ENCODE measurements at regions not wholly inside any gene's neighbourhood (a gene's known extent, or its start where the extent isn't known, plus 50 kb on each side); places are given as distances from the start of the nearest gene placed in this dataset.

GRCh38 chr7:17697128-17697881 lies 243.0 kb downstream of the SNX13 start:
- TF ChIP-seq POLR2AphosphoS5 (IDR thresholded peaks at IDR 0.05; ENCODE audit: low read depth, low read length) (no peak), POLR2A (IDR thresholded peaks at IDR 0.05; ENCODE audit: low read depth, low read length) (no peak), TAF1 (IDR thresholded peaks at IDR 0.05; ENCODE audit: low read depth, low read length) (no peak), SPI1 (IDR thresholded peaks at IDR 0.05; ENCODE audit: low read depth, low read length) (no peak)
